Neuronal stem cell (in vitro differentiated cells): ENCODE measurements at regions not wholly inside any gene's neighbourhood (a gene's known extent, or its start where the extent isn't known, plus 50 kb on each side); places are given as distances from the start of the nearest gene placed in this dataset.

Experiments
- DNase-seq: peaks from one replicate; pipeline ENCODE4 v3.0.0-alpha.2; 2013; ENCODE audit warnings: low spot score
- H2AFZ ChIP-seq: one replicate; pipeline ENCODE4 v1.6.1; 2013; ENCODE audit warnings: mild to moderate bottlenecking, low read length, inconsistent platforms
- H2AK5ac ChIP-seq: 2 replicates; pipeline ENCODE4 v1.6.1; 2013; ENCODE audit warnings: low read depth, mild to moderate bottlenecking, inconsistent platforms, low read length, moderate library complexity, mixed read lengths
- H2BK120ac ChIP-seq: 2 replicates; pipeline ENCODE4 v1.6.1; 2013; ENCODE audit warnings: low read depth, mild to moderate bottlenecking, inconsistent platforms, low read length, moderate library complexity, mixed read lengths
- H2BK12ac ChIP-seq: one replicate; pipeline ENCODE4 v1.6.1; 2013; ENCODE audit warnings: low read length, inconsistent platforms
- H2BK15ac ChIP-seq: 2 replicates; pipeline ENCODE4 v1.6.1; 2013; ENCODE audit warnings: mild to moderate bottlenecking, low read length, inconsistent platforms, mixed read lengths
- H2BK5ac ChIP-seq: one replicate; pipeline ENCODE4 v1.6.1; 2013; ENCODE audit warnings: inconsistent platforms, mild to moderate bottlenecking, low read length, moderate library complexity
- H3K14ac ChIP-seq: one replicate; pipeline ENCODE4 v1.6.1; 2013; ENCODE audit warnings: low read length, inconsistent platforms
- H3K18ac ChIP-seq: 2 replicates; pipeline ENCODE4 v1.6.1; 2013; ENCODE audit warnings: low read length, inconsistent platforms
- H3K23ac ChIP-seq: 2 replicates; pipeline ENCODE4 v1.6.1; 2013; ENCODE audit warnings: low read depth, mild to moderate bottlenecking, mixed read lengths, low read length, inconsistent platforms; ENCODE audit not compliant: poor library complexity
- H3K27ac ChIP-seq: replicated peaks from 3 replicates; pipeline ENCODE4 v1.5.1; 2013; ENCODE audit warnings: low read length, inconsistent platforms
- H3K27me3 ChIP-seq, 3 experiments: 2 replicates each; pipeline ENCODE4 v1.6.1; 2013; ENCODE audit warnings: low read length in 3 of 3, mild to moderate bottlenecking in 2 of 3, inconsistent platforms in 1 of 3, low read depth in 1 of 3, mixed read lengths in 1 of 3, moderate library complexity in 1 of 3; ENCODE audit not compliant: control insufficient read depth in 3 of 3, insufficient read depth in 3 of 3
- H3K36me3 ChIP-seq, 2 donors: replicated peaks in 1 of 2; 2 replicates each; pipeline ENCODE4 v1.6.1; 2013; ENCODE audit warnings: low read length in 2 of 2; ENCODE audit not compliant: control insufficient read depth in 2 of 2, insufficient read depth in 2 of 2
- H3K4ac ChIP-seq: 2 replicates; pipeline ENCODE4 v1.6.1; 2013; ENCODE audit warnings: inconsistent platforms, mild to moderate bottlenecking, low read length, moderate library complexity
- H3K4me1 ChIP-seq, 2 donors: 1 replicate in 1 of 2; 2 replicates in 1 of 2; pipeline ENCODE4 v1.6.1; 2013; ENCODE audit warnings: low read length in 2 of 2, low read depth in 1 of 2; ENCODE audit not compliant: control insufficient read depth in 2 of 2, insufficient read depth in 1 of 2
- H3K4me2 ChIP-seq: one replicate; pipeline ENCODE4 v1.6.1; 2013; ENCODE audit warnings: mild to moderate bottlenecking, low read length, inconsistent platforms; ENCODE audit not compliant: insufficient read depth, poor library complexity, severe bottlenecking
- H3K4me3 ChIP-seq, 2 donors: 2 replicates each; pipeline ENCODE4 v1.5.1; 2013; ENCODE audit warnings: low read length in 2 of 2, mild to moderate bottlenecking in 2 of 2, inconsistent platforms in 1 of 2, moderate library complexity in 1 of 2
- H3K79me1 ChIP-seq: one replicate; pipeline ENCODE4 v1.6.1; 2013; ENCODE audit warnings: low read depth, mild to moderate bottlenecking, inconsistent platforms, low read length, moderate library complexity
- H3K9ac ChIP-seq: one replicate; pipeline ENCODE4 v1.6.1; 2013; ENCODE audit warnings: mild to moderate bottlenecking, low read depth, low read length, inconsistent platforms; ENCODE audit not compliant: poor library complexity
- H3K9me3 ChIP-seq, 2 donors: replicated peaks in 1 of 2; 2 replicates each; pipeline versions ENCODE3 to v1.6.1; 2013; ENCODE audit warnings: low read length in 2 of 2, mild to moderate bottlenecking in 2 of 2, inconsistent platforms in 1 of 2, low read depth in 1 of 2, mixed read lengths in 1 of 2, moderate library complexity in 1 of 2; ENCODE audit not compliant: control insufficient read depth in 2 of 2, insufficient read depth in 1 of 2
- H4K8ac ChIP-seq: one replicate; pipeline ENCODE4 v1.6.1; 2013; ENCODE audit warnings: low read depth, mild to moderate bottlenecking, inconsistent platforms, low read length, moderate library complexity
- H4K91ac ChIP-seq: one replicate; pipeline ENCODE4 v1.6.1; 2013; ENCODE audit warnings: low read length, low read depth, mild to moderate bottlenecking, inconsistent platforms; ENCODE audit not compliant: poor library complexity
- WGBS, 2 donors: extraction: QIAGEN DNeasy Blood & Tissue Kit; methylation state at CpG; one replicate each; pipeline ENCODE4 v1.1.7; 2013; ENCODE audit warnings: missing lambda C conversion rate in 2 of 2, mixed read lengths in 1 of 2; ENCODE audit not compliant: insufficient read length in 2 of 2, insufficient replicate concordance in 1 of 2; ENCODE audit errors: extremely low coverage in 2 of 2; 5-methylcytosine and 5-hydroxymethylcytosine counted together

- Histone ChIP-seq H3K9me3 (peaks cover 0 to 2% of the 10 kb centered on the region in 2 donors), H3K18ac (no peak overlapping the region), H3K23ac (no peak overlapping the region), H4K8ac (no peak overlapping the region), H2AK5ac (no peak overlapping the region), H3K36me3 (no peaks in the 10 kb centered on the region), H3K4me3 (no peak overlapping the region), H2BK12ac (peak overlapping the region; percentile 6), H2BK5ac (no peak overlapping the region), H3K4me2 (no peak overlapping the region), H4K91ac (no peak overlapping the region), H2BK120ac (no peak overlapping the region), H3K27ac (no peak overlapping the region), H2BK15ac (peak overlapping the region; percentile 58), H2AFZ (no peak overlapping the region), H3K4me1 (peaks cover 11 to 13% of the 10 kb centered on the region in 2 donors), H3K79me1 (no peaks in the 10 kb centered on the region), H3K14ac (no peak overlapping the region), H3K9ac (no peak overlapping the region), H3K27me3 (peaks cover 0 to 10% (median 0%) of the 10 kb centered on the region in 3 experiments), H3K4ac (no peak overlapping the region)
- DNase-seq: no peak
- WGBS, 2 donors: no CpG with 5 or more reads among the region's 2 CpGs
Observed at GRCh38 chr12:102694903-102695302, 214.5 kb upstream of the IGF1 start.

GRCh38 chr12:102691773-102692555 is 211.6 kb upstream of the IGF1 start:
- no CpG with 5 or more reads among the region's 1 CpG for WGBS, 2 donors
- Histone ChIP-seq H3K4ac (no peak overlapping the region), H3K36me3 (no peaks in the 10 kb centered on the region), H3K4me1 (peaks cover 13 to 14% of the 10 kb centered on the region in 2 donors), H3K23ac (no peak overlapping the region), H3K4me2 (no peak overlapping the region), H3K79me1 (no peaks in the 10 kb centered on the region), H2BK12ac (no peak overlapping the region), H3K27ac (no peak overlapping the region), H2BK15ac (no peak overlapping the region), H2BK5ac (no peak overlapping the region), H3K14ac (no peak overlapping the region), H3K4me3 (no peak overlapping the region), H2BK120ac (no peak overlapping the region), H3K18ac (no peak overlapping the region), H4K91ac (no peak overlapping the region), H2AFZ (no peak overlapping the region), H2AK5ac (no peak overlapping the region), H3K27me3 (peaks cover 0 to 16% (median 0%) of the 10 kb centered on the region in 3 experiments), H4K8ac (no peak overlapping the region), H3K9me3 (peaks cover 0 to 2% of the 10 kb centered on the region in 2 donors), H3K9ac (no peak overlapping the region)
- no peak for DNase-seq

GRCh38 chr12:102690253-102690652 is 209.9 kb upstream of the IGF1 start:
- no peak overlapping the region for H3K27ac ChIP-seq
- H3K27me3 ChIP-seq: peaks cover 0 to 16% (median 0%) of the 10 kb centered on the region in 3 experiments
- no peak overlapping the region for H3K14ac ChIP-seq
- no peak overlapping the region for H3K18ac ChIP-seq
- no peak overlapping the region for H4K8ac ChIP-seq
- peaks cover 0 to 2% of the 10 kb centered on the region in 2 donors for H3K9me3 ChIP-seq
- H2BK120ac ChIP-seq: no peak overlapping the region
- H2AK5ac ChIP-seq: no peak overlapping the region
- no peaks in the 10 kb centered on the region for H3K79me1 ChIP-seq
- no CpG with 5 or more reads among the region's 2 CpGs for WGBS, 2 donors
- no peak overlapping the region for H2BK15ac ChIP-seq
- no peaks in the 10 kb centered on the region for H3K36me3 ChIP-seq
- H3K9ac ChIP-seq: no peak overlapping the region
- no peak overlapping the region for H3K23ac ChIP-seq
- H3K4me3 ChIP-seq: no peak overlapping the region
- H2BK12ac ChIP-seq: no peak overlapping the region
- peaks cover 13 to 14% of the 10 kb centered on the region in 2 donors for H3K4me1 ChIP-seq
- no peak overlapping the region for H4K91ac ChIP-seq
- no peak overlapping the region for H2AFZ ChIP-seq
- H2BK5ac ChIP-seq: no peak overlapping the region
- H3K4me2 ChIP-seq: no peak overlapping the region
- H3K4ac ChIP-seq: no peak overlapping the region
- peak; percentile 9 for DNase-seq

GRCh38 chr12:102689701-102690100 is 209.3 kb upstream of the IGF1 start:
- Histone ChIP-seq H3K4me2 (no peak overlapping the region), H3K9me3 (no peaks in the 10 kb centered on the region), H2BK15ac (no peak overlapping the region), H3K4me3 (no peak overlapping the region), H3K27me3 (peaks cover 0 to 16% (median 0%) of the 10 kb centered on the region in 3 experiments), H2BK12ac (no peak overlapping the region), H4K8ac (no peak overlapping the region), H2BK120ac (no peak overlapping the region), H3K36me3 (no peaks in the 10 kb centered on the region), H3K18ac (no peak overlapping the region), H2BK5ac (no peak overlapping the region), H3K14ac (no peak overlapping the region), H3K79me1 (no peaks in the 10 kb centered on the region), H2AK5ac (no peak overlapping the region), H3K4me1 (peaks cover 13 to 14% of the 10 kb centered on the region in 2 donors), H3K27ac (no peak overlapping the region), H3K9ac (no peak overlapping the region), H3K23ac (no peak overlapping the region), H3K4ac (no peak overlapping the region), H2AFZ (no peak overlapping the region), H4K91ac (no peak overlapping the region)
- DNase-seq: no peak
- WGBS, 2 donors: no CpG with 5 or more reads among the region's 3 CpGs
